ENCODE measurements at regions not wholly inside any gene's neighbourhood (a gene's known extent, or its start where the extent isn't known, plus 50 kb on each side); places are given as distances from the start of the nearest gene placed in this dataset.

DNA sequence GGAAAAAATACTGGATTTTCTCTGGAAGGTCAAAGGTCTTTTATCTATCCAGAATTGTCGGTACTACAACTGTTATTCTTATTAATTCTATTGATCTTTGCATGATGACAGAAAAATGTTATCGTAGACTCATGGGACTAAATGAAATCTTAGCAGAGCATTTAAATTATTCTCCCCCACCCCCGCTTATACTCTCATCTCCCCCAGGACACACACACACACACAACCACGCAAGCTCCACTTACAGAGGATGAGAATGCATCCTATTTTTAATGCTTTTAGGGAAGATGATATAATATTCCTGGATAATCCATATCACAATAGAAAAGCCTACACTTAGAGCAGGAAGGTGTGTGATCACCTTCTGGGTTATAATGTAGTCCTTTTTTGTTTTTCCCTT, 91.9 kb upstream of the STARD13 start:
- Histone ChIP-seq H3K36me3 (replicated peaks; ENCODE audit: low read depth, low read length) (peaks cover 2% of the 10 kb centered on the region), H4K20me1 (ENCODE audit: insufficient read depth, low read length) (no peaks in the 10 kb centered on the region), H2AFZ (ENCODE audit: low read depth, low read length) (no peak overlapping the region), H3K4me1 (ENCODE audit: low read length) (peaks cover 11% of the 10 kb centered on the region), H3K9ac (ENCODE audit: low read length) (no peak overlapping the region), H3K4me3 (ENCODE audit: low read length) (no peak overlapping the region), H3K79me2 (ENCODE audit: low read length) (no peaks in the 10 kb centered on the region), H3K4me2 (ENCODE audit: low read length) (no peak overlapping the region), H3K27me3 (ENCODE audit: low read depth, low read length) (no peaks in the 10 kb centered on the region), H3K9me3 (ENCODE audit: insufficient read depth, low read length) (no peaks in the 10 kb centered on the region), H3K27ac (ENCODE audit: low read length) (no peak overlapping the region)
- TF ChIP-seq, protein P1, sequence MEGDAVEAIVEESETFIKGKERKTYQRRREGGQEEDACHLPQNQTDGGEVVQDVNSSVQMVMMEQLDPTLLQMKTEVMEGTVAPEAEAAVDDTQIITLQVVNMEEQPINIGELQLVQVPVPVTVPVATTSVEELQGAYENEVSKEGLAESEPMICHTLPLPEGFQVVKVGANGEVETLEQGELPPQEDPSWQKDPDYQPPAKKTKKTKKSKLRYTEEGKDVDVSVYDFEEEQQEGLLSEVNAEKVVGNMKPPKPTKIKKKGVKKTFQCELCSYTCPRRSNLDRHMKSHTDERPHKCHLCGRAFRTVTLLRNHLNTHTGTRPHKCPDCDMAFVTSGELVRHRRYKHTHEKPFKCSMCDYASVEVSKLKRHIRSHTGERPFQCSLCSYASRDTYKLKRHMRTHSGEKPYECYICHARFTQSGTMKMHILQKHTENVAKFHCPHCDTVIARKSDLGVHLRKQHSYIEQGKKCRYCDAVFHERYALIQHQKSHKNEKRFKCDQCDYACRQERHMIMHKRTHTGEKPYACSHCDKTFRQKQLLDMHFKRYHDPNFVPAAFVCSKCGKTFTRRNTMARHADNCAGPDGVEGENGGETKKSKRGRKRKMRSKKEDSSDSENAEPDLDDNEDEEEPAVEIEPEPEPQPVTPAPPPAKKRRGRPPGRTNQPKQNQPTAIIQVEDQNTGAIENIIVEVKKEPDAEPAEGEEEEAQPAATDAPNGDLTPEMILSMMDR (IDR thresholded peaks at IDR 0.05; ENCODE audit: low read depth, low read length), result no peak
- TF ChIP-seq EZH2phosphoT487 (IDR thresholded peaks at IDR 0.05; ENCODE audit: low read depth), result no peak

DNA sequence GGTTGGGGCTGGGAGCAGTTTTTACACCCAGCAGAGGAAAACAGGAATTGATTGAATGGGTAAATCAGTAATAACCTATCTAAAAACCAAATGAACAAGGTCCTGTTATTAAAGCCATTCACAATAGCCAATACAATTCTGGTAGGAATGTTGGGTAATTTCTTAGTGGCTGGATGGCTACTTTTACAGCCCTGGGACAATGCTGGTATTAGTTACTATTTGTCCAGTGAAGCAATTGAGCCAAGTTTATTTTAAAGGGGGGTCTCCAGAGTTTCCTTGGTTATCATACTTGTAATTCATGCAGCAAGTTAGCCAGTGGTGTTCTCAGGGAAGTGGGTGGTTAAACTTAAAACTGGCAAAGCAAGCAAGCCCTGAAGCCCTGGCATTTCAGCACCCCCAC, 92.3 kb upstream of the STARD13 start:
- Histone ChIP-seq H3K4me2 (ENCODE audit: low read length) (no peak overlapping the region), H3K79me2 (ENCODE audit: low read length) (no peaks in the 10 kb centered on the region), H3K27ac (ENCODE audit: low read length) (no peak overlapping the region), H3K36me3 (replicated peaks; ENCODE audit: low read depth, low read length) (peaks cover 2% of the 10 kb centered on the region), H3K4me3 (ENCODE audit: low read length) (no peak overlapping the region), H2AFZ (ENCODE audit: low read depth, low read length) (no peak overlapping the region), H3K9me3 (ENCODE audit: insufficient read depth, low read length) (no peaks in the 10 kb centered on the region), H4K20me1 (ENCODE audit: insufficient read depth, low read length) (no peaks in the 10 kb centered on the region), H3K4me1 (ENCODE audit: low read length) (peaks cover 11% of the 10 kb centered on the region), H3K27me3 (ENCODE audit: low read depth, low read length) (no peaks in the 10 kb centered on the region), H3K9ac (ENCODE audit: low read length) (no peak overlapping the region)
- TF ChIP-seq, protein P1 (IDR thresholded peaks at IDR 0.05; ENCODE audit: low read depth, low read length), result no peak
- no peak for TF ChIP-seq EZH2phosphoT487 (IDR thresholded peaks at IDR 0.05; ENCODE audit: low read depth)

DNA sequence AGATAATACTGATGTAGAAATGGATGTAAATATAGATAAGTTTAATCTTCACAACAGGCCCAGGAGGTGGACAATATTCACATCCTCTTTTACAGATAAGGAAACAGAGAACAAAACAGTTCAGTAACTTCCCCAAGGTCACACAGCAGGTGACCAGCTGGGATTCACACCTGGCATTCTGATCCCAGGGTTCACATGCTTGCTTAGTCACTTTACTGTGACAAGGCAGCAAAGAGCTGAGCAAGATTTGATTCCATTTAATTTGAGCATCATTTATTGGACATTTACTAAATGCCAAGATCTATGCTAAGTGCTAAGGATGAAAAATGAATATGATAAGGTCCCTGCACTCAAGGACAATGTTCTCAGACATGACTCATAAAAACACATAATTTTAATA, 94.1 kb upstream of the STARD13 start:
- Histone ChIP-seq H3K36me3 (replicated peaks; ENCODE audit: low read depth, low read length) (peaks cover 2% of the 10 kb centered on the region), H2AFZ (ENCODE audit: low read depth, low read length) (no peak overlapping the region), H3K4me3 (ENCODE audit: low read length) (no peak overlapping the region), H4K20me1 (ENCODE audit: insufficient read depth, low read length) (no peaks in the 10 kb centered on the region), H3K4me1 (ENCODE audit: low read length) (peaks cover 11% of the 10 kb centered on the region), H3K9me3 (ENCODE audit: insufficient read depth, low read length) (no peaks in the 10 kb centered on the region), H3K9ac (ENCODE audit: low read length) (no peak overlapping the region), H3K27ac (ENCODE audit: low read length) (no peak overlapping the region), H3K27me3 (ENCODE audit: low read depth, low read length) (no peaks in the 10 kb centered on the region), H3K4me2 (ENCODE audit: low read length) (no peak overlapping the region), H3K79me2 (ENCODE audit: low read length) (no peaks in the 10 kb centered on the region)
- TF ChIP-seq, protein P1 (IDR thresholded peaks at IDR 0.05; ENCODE audit: low read depth, low read length), result no peak
- TF ChIP-seq EZH2phosphoT487 (IDR thresholded peaks at IDR 0.05; ENCODE audit: low read depth), result no peak

DNA sequence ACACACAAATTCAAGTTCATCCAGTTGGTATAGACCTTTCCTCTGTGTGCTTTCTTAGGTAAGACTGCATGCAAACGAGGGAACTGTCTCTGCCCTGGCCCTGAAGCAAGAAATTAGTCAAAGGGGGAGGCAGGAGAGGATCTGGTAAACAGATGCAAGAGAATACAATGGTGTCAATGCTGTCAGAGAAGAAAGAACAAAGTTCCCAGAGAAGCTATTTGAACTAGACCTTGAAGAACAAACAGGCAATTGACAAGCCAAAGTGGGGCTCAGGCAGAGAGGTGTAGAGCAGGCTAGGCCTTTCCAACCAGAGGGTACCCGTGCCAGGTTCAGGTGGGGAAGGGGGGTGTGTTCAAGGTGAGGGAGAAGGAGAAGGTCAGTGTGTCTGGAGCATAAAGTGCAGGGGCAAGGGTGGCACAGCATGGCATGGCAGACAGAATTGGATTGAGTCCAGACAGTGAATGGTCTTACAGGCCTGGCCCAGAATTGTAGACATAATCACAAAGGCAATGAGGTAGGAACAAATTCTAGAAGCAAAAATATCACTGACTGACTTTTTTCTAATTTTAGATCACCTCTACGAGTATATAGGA, 95.0 kb upstream of the STARD13 start:
- TF ChIP-seq EZH2phosphoT487 (IDR thresholded peaks at IDR 0.05; ENCODE audit: low read depth), result no peak
- TF ChIP-seq, protein P1 (IDR thresholded peaks at IDR 0.05; ENCODE audit: low read depth, low read length), result no peak
- H3K4me3 ChIP-seq (ENCODE audit: low read length), result no peak overlapping the region
- H3K4me1 ChIP-seq (ENCODE audit: low read length), result peaks cover 11% of the 10 kb centered on the region
- no peaks in the 10 kb centered on the region for H3K9me3 ChIP-seq (ENCODE audit: insufficient read depth, low read length)
- no peaks in the 10 kb centered on the region for H4K20me1 ChIP-seq (ENCODE audit: insufficient read depth, low read length)
- H3K79me2 ChIP-seq (ENCODE audit: low read length), result no peaks in the 10 kb centered on the region
- no peak overlapping the region for H3K9ac ChIP-seq (ENCODE audit: low read length)
- H3K27ac ChIP-seq (ENCODE audit: low read length), result no peak overlapping the region
- no peak overlapping the region for H3K4me2 ChIP-seq (ENCODE audit: low read length)
- no peaks in the 10 kb centered on the region for H3K36me3 ChIP-seq (replicated peaks; ENCODE audit: low read depth, low read length)
- no peaks in the 10 kb centered on the region for H3K27me3 ChIP-seq (ENCODE audit: low read depth, low read length)
- no peak overlapping the region for H2AFZ ChIP-seq (ENCODE audit: low read depth, low read length)
